Natural killer cell (primary cell): ENCODE measurements at regions not wholly inside any gene's neighbourhood (a gene's known extent, or its start where the extent isn't known, plus 50 kb on each side); places are given as distances from the start of the nearest gene placed in this dataset.

Experiments used
- ATAC-seq, 3 donors: fragments of 150-1000 bp in 2 of 3; fragments of 200-7000 bp in 1 of 3; cut with Tn5 transposase; 1 replicate in 1 of 3; 2 replicates in 2 of 3; pipeline ENCODE4 v1.10.0; 2021; ENCODE audit warnings: mild to moderate bottlenecking in 2 of 3, moderate library complexity in 2 of 3
- DNase-seq, 2 donors: peaks; one replicate each; pipeline versions ENCODE4 v3.0.0 to v3.0.0-alpha.2; 2013 to 2021; ENCODE audit warnings: mixed read lengths in 1 of 2
- H3K27ac ChIP-seq: one replicate; pipeline ENCODE4 v1.5.1; 2013; ENCODE audit warnings: mild to moderate bottlenecking, low read length
- H3K27me3 ChIP-seq: one replicate; pipeline ENCODE4 v1.6.1; 2013; ENCODE audit warnings: low read length; ENCODE audit not compliant: control insufficient read depth, insufficient read depth
- H3K36me3 ChIP-seq: one replicate; pipeline ENCODE4 v1.6.1; 2013; ENCODE audit warnings: low read length; ENCODE audit not compliant: control insufficient read depth, insufficient read depth
- H3K4me1 ChIP-seq: one replicate; pipeline ENCODE4 v1.6.1; 2013; ENCODE audit warnings: low read length; ENCODE audit not compliant: control insufficient read depth, insufficient read depth
- H3K4me3 ChIP-seq: one replicate; pipeline ENCODE4 v1.5.1; 2013; ENCODE audit warnings: low read length
- H3K9me3 ChIP-seq: one replicate; pipeline ENCODE4 v1.6.1; 2013; ENCODE audit warnings: low read length; ENCODE audit not compliant: control insufficient read depth, insufficient read depth
- H3K27ac Mint-ChIP-seq, 2 donors: one replicate each; pipeline ENCODE4 v1.8.0; 2022; ENCODE audit warnings: mild to moderate bottlenecking in 2 of 2, mixed read lengths in 2 of 2, moderate library complexity in 1 of 2
- H3K27me3 Mint-ChIP-seq, 2 donors: one replicate each; pipeline ENCODE4 v1.8.0; 2022; ENCODE audit warnings: low read depth in 2 of 2, mixed read lengths in 2 of 2
- H3K36me3 Mint-ChIP-seq: one replicate; pipeline ENCODE4 v1.8.0; 2022; ENCODE audit warnings: mixed read lengths
- H3K4me1 Mint-ChIP-seq, 2 donors: one replicate each; pipeline ENCODE4 v1.8.0; 2022; ENCODE audit warnings: mixed read lengths in 2 of 2
- H3K4me3 Mint-ChIP-seq: one replicate; pipeline ENCODE4 v1.8.0; 2022; ENCODE audit warnings: mild to moderate bottlenecking, moderate library complexity, mixed read lengths
- H3K9me3 Mint-ChIP-seq, 2 donors: one replicate each; pipeline ENCODE4 v1.8.0; 2022; ENCODE audit warnings: mixed read lengths in 2 of 2
- CTCF ChIP-seq: fragments of 200-600 bp; IDR thresholded peaks from one replicate; pipeline ENCODE4 v1.8.0; 2022; ENCODE audit warnings: antibody characterized with exemption
- WGBS: methylation state at CpG from one replicate; pipeline ENCODE4 v1.1.7; 2013; ENCODE audit warnings: missing lambda C conversion rate; ENCODE audit not compliant: insufficient coverage; 5-methylcytosine and 5-hydroxymethylcytosine counted together
- intact Hi-C: fragments of 100-400 bp; cut with micrococcal nuclease; formaldehyde crosslinking; loops from one replicate; pipeline ENCODE4 v1.14.2; 2022

- intact Hi-C loops, result no loop called here
- no peak overlapping the region for H3K27ac ChIP-seq
- no peaks in the 10 kb centered on the region for H3K27me3 Mint-ChIP-seq
- no peak for ATAC-seq
- H3K27ac Mint-ChIP-seq, result no peak overlapping the region
- no peaks in the 10 kb centered on the region for H3K36me3 ChIP-seq
- H3K4me3 Mint-ChIP-seq, result no peak overlapping the region
- peaks cover 14 to 29% of the 10 kb centered on the region in 2 donors for H3K9me3 Mint-ChIP-seq
- H3K4me1 ChIP-seq, result no peaks in the 10 kb centered on the region
- no peak for TF ChIP-seq CTCF
- H3K4me1 Mint-ChIP-seq, result no peaks in the 10 kb centered on the region
- H3K36me3 Mint-ChIP-seq, result peaks cover 20% of the 10 kb centered on the region
- H3K4me3 ChIP-seq, result no peak overlapping the region
- DNase-seq, result no peak
- 60% methylated on average over 4 of the region's 4 CpGs for WGBS
- no peaks in the 10 kb centered on the region for H3K27me3 ChIP-seq
- peaks cover 34% of the 10 kb centered on the region for H3K9me3 ChIP-seq
These were observed 101.2 kb upstream of the GALNT13 start for GRCh38 chr2:153770359-153770991.

- peaks cover 10% of the 10 kb centered on the region for H3K9me3 ChIP-seq
- Mint-ChIP-seq H3K4me1 (no peaks in the 10 kb centered on the region), H3K36me3 (no peaks in the 10 kb centered on the region), H3K27me3 (no peaks in the 10 kb centered on the region), H3K9me3 (peaks cover 10 to 12% of the 10 kb centered on the region in 2 donors), H3K27ac (no peak overlapping the region), H3K4me3 (no peak overlapping the region)
- no peak for DNase-seq
- no peak overlapping the region for H3K27ac ChIP-seq
- no peak overlapping the region for H3K4me3 ChIP-seq
- no peaks in the 10 kb centered on the region for H3K27me3 ChIP-seq
- intact Hi-C loops, result no loop called here
- no peak for TF ChIP-seq CTCF
- 84% methylated on average over 2 of the region's 2 CpGs for WGBS
- H3K4me1 ChIP-seq, result no peaks in the 10 kb centered on the region
- no peaks in the 10 kb centered on the region for H3K36me3 ChIP-seq
- no peak for ATAC-seq
These were observed 91.5 kb upstream of the GALNT13 start for GRCh38 chr2:153780241-153780640.

- Mint-ChIP-seq H3K4me1 (no peaks in the 10 kb centered on the region), H3K4me3 (no peak overlapping the region), H3K36me3 (peaks cover 6% of the 10 kb centered on the region), H3K27ac (no peak overlapping the region), H3K27me3 (no peaks in the 10 kb centered on the region), H3K9me3 (peaks cover 12 to 31% of the 10 kb centered on the region in 2 donors)
- H3K27me3 ChIP-seq, result no peaks in the 10 kb centered on the region
- DNase-seq (no peak), ATAC-seq (no peak)
- intact Hi-C loops, result no loop called here
- WGBS, result 80% methylated on average over 5 of the region's 5 CpGs
- H3K4me1 ChIP-seq, result no peaks in the 10 kb centered on the region
- no peak overlapping the region for H3K27ac ChIP-seq
- no peak overlapping the region for H3K4me3 ChIP-seq
- H3K9me3 ChIP-seq, result peaks cover 22% of the 10 kb centered on the region
- no peak for TF ChIP-seq CTCF
- no peaks in the 10 kb centered on the region for H3K36me3 ChIP-seq
These were observed 85.7 kb upstream of the GALNT13 start for GRCh38 chr2:153786016-153786415.

- Histone ChIP-seq H3K36me3 (no peaks in the 10 kb centered on the region), H3K27me3 (no peaks in the 10 kb centered on the region), H3K9me3 (peaks cover 22% of the 10 kb centered on the region), H3K4me3 (no peak overlapping the region), H3K4me1 (no peaks in the 10 kb centered on the region), H3K27ac (no peak overlapping the region)
- WGBS, result 88% methylated on average over 1 of the region's 1 CpG
- no peak overlapping the region for H3K27ac Mint-ChIP-seq
- H3K36me3 Mint-ChIP-seq, result peaks cover 6% of the 10 kb centered on the region
- TF ChIP-seq CTCF, result no peak
- H3K9me3 Mint-ChIP-seq, result peaks cover 10 to 31% of the 10 kb centered on the region in 2 donors
- ATAC-seq (no peak), DNase-seq (no peak)
- H3K4me1 Mint-ChIP-seq, result no peaks in the 10 kb centered on the region
- intact Hi-C loops, result no loop called here
- no peaks in the 10 kb centered on the region for H3K27me3 Mint-ChIP-seq
- H3K4me3 Mint-ChIP-seq, result no peak overlapping the region
These were observed 84.1 kb upstream of the GALNT13 start for GRCh38 chr2:153787612-153788011.
